UCSD-AML1 (cell line): ENCODE measurements at regions not wholly inside any gene's neighbourhood (a gene's known extent, or its start where the extent isn't known, plus 50 kb on each side); places are given as distances from the start of the nearest gene placed in this dataset.

Experiments
- DNase-seq: peaks from one replicate; lab custom pipeline; 2025; ENCODE audit not compliant: unreplicated experiment; lab: John Stamatoyannopoulos, UW

DNA sequence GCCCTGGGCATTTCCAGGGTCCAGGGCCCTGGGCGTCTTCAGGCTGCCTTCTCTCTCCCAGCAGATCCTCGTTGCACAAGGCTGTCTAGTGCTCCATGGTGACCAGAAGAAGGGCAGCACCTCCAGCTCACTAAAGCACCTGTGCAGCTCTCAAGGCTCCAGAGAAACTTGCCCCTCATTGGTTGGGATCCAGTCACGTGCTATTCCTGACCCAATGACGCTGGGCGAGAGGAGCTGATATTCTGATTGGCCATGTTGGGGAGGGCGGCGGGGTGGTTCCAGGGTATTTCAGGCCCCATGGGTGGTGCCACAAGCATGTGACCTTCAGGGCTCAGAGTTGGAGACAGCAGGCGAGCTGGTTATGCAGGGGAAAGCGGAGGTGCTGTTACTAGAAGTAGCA is 309.1 kb downstream of the TOX3 start:
- no peak for DNase-seq

DNA sequence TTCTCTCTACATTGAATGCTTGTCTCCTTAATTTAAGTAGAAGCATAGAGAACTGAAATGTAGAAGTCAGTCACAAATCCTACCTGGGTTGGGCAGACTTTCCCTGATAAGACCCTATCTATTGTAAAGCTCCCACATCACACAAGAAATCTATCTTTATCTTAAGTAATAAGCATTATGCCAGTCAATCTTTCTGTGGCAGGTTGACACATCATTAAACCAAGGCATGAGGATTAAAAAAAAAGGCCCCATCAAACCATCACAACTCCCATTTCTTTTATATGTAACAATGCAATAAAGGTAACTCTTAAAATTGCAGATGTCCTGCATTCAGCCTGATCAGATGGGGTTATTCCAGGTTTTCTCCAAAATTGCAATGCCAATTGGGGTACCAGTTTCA is 311.8 kb downstream of the TOX3 start:
- DNase-seq: no peak

DNA sequence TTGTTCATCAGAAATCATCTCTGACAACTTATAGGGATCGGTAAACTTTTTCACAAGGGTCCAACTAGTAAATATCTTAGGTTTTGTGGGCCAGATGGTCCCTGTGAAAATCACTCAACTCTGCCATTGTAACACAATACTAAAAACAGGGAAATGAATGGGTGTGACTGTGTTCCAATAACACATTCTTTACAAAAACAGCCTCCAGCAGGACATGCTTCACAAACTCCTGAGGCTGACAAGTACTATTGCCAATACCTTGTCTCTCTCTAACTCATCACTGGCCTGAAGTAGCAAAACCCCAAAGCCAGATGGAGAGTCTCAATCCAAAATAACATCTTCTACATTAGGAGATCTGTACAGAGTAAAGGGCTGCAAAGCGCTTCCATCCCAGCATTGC is 312.3 kb downstream of the TOX3 start:
- no peak for DNase-seq

DNA sequence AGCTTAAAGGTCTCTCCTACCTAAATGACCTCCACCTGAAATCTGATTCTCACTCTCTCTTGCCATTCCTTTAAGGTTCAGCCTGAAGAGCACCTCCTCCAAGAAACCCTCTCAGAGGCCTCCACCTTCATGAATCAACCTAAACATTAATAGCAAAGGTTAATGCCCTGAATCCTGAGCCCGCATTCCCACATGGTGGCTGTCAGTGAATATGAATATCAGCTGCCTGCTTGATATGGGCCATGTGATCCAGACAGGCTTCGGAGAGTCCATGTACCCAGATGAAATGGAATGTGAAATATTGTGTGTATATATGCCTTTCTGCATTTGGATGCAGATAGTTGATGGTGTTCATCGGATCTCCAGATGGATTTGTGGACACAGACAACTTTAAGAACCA is 317.5 kb downstream of the TOX3 start:
- no peak for DNase-seq

DNA sequence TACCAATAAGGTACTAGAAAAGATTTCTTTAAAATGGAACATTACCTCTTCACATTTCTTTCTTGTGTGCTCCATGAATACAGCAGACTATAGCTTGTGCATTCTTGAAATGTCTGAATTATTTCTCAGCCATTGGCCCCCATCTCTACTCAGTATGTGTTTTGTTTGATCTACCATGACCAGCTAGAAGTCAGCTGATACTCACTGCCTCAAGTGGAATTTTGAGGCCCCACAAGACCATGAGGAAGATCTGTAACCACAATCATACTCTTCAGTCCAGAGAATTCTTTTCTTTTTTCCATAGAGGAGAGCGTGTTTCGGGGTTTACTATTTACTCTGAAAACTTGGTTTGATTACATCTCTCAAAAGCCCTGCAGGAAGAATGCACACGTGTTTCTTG is 319.1 kb downstream of the TOX3 start:
- no peak for DNase-seq

DNA sequence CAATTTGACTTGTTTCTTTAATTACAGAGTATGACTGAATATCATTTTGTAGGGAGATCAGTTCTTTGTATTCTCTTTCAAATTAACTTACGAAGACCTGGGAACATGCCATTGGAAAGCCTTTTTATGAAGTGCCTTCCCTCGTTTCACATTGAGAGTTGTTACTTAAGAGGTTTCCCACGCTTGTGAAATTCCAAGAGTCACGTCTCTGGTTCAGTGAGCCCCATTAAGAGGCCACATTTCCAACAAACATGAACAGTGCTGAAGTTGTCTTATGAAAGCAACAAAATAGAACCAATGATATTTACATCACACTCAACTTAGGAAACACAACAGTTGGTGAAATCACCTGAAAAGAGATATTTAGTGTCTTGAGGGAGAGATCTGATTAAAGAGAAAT is 334.1 kb downstream of the TOX3 start:
- no peak for DNase-seq

DNA sequence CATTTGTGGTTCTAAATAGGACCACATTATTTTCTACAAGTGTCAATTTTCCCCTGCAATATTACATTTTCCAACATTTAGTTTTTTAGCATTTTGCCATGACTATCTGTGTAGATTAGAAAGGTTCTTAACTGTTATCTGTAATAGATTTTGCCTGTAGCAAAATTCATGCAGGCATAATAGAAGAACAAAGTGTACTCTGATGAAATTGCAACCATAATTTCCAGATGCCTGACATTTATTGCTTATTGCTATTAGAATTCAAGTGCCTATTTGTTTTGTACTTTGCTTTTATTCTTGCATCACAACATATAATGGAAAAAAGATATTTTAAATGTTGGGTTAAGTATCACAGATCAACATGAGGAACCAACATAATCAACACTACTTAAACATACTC is 337.7 kb downstream of the TOX3 start:
- DNase-seq: no peak

DNA sequence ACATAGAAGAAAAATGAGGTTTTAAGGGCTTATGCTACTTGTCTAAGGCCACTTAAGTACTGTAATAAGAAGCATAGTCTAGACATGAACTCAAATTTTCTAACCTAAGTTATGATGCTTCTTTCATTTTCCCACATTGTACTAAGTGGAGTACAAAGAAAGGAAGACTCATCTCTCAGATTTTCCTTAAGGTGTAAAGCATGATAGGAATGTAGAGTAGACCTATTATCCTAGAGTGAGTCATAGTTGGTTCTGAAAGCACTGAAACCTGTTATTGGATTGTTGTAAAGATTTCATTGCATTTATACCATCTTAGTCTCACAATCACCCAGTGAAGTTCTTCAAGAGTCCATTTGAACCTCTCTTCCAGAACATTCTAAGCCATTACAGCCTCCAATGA is 343.8 kb downstream of the TOX3 start:
- no peak for DNase-seq

DNA sequence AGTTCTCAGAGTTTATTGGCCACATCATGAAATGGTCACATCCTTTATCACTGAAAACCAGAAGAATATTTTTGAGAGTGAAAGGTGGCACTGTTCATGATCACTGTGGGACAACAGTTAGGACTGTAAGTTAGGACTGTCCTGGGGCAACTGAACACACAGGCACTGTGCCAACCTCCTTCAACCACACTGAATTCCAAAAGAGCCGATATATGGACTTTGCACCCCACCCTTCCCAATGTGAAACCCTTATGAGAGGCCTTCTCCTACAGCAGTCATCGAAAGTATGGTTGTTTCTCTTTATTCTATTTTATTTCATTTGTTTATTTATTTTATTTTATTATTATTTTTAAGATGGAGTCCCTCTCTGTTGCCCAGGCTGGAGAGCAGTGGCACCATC is 353.5 kb downstream of the TOX3 start:
- no peak for DNase-seq

DNA sequence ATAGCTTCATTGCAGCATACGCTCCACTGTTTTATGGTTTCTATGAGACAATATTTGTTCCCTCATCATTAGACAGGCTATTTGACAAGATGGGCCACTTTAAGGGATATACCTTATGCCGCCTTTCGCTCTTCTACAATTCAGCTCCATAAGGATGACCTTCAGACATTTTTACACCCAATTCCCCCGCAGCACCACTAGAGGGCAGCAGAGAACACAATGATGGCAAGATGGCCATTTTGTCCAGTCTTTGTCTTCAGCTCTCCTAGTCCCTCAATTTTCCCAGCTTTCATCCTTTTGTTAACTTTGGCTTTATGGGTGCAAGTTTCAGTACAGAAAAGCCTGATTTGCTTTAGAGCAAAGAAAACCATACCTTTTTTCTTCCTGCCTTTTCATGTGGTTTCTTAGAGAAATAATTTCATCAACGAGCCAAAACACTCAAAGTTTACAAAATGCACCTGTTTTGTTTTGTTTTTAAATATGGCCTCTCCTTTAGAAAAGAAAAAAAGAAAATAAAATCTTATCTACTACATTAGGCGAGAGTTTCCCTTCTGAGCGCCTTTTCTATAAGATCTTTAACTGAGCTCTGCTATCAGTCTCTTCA is 355.3 kb downstream of the TOX3 start:
- peak; percentile 29 for DNase-seq

DNA sequence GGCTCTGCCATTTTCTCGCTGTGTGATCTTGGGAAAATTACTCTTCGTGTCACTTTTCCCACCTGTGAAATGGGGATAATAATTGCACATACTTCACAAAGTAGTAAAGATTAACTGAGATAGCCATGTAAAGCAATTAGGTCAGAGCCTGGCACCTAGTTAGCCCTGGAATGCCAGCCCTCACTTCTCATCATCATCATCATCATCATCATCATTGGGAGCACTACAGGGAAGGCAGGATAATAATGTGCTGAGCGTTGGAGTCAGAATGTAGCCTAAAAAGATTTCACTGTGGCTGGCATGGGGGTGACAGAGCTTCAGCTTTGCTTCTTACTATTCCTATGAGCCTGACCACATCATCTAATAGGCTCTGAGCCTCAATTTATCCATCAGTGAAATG is 362.6 kb downstream of the TOX3 start:
- no peak for DNase-seq

DNA sequence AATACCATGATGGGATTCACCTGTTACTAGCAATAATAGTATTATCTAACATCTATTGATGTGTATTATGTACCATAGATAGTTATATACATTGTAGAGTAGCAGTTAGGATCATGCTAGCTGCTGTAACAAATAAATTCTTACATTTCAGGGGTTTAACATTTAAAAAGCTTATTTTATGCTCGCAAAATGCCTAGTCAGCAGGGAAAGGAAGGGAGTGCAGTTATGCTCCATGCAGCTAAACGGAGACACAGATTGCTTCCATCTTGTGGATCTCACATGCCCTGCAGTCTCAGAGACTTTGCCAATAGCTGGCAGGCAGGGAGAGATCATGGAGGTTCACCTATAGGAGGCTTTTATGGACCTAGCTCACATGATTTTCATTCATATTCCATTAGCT is 364.1 kb downstream of the TOX3 start:
- DNase-seq: no peak

DNA sequence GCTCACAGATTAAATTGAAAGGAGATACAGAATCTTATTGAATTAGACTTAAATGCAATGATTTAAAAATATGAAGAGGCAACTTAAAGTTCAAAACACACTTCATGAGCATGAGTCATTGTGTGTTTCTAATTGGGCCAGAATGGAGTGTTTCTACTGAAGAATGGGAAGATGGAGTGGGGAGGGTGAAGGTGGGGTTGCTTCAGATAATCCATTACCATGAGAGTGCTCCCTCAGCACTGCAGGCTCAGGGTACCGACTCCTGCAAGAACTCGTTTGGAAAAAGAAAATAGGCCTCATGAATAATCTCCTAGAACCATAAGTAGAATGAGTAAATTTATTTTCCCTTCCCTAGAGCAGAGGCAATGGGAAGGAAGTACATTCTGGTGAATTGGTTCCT is 372.8 kb downstream of the TOX3 start:
- no peak for DNase-seq

DNA sequence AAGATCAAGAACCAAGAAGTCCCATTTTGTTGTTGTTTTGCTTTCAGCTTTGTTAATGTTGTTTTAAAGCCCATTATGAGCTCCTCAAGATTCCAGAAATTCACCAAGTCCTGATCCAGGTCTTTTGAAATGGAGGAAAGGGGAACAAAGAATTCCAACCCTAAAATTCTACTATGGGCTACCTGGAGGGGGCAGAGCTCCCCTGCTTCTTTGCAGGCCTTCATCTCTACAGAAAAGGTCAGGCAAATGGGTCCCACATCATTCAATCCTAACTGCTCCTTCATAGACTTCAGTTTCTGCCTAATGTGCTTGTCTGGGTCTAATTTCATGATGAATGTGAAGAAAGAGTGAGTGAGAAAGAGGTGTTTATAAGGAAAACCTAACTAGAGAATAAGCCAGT is 375.5 kb downstream of the TOX3 start:
- DNase-seq: no peak

DNA sequence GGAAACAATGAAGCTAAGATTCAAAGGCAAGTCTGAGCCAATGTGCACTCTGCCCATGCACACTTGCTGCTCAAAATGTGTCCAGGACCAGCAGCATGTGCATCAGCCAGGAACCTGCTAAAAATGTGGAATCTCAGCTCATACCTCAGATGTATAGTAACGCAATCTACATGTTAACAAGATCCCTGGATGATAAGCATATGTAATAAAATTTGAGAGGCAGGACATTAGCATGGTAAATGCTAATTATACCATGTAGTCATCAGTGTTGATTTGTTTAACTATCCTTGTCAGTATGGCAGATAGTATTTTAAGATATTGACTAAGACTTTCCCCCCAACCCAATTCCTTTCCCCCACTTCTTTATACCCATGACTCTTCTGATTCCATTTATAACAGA is 379.6 kb downstream of the TOX3 start:
- no peak for DNase-seq

DNA sequence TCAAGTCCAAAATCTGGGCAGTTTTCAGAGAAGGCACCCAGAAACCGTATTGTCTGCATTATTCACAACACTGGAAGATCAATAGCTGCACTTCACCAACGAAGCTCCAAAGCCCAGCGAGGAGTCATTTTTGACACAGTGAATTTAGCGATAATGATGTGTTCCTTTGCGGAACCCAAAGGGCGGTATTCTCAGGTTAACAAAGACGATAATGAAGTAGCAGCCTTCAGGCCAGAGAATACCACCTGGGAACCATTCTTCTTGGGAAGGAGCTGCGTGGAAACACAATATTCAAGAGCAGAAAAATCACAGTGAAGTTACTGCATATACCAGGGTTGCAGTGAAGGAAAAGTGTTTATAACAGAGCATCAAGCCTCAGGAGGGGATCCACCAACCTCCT is 381.0 kb downstream of the TOX3 start:
- no peak for DNase-seq

DNA sequence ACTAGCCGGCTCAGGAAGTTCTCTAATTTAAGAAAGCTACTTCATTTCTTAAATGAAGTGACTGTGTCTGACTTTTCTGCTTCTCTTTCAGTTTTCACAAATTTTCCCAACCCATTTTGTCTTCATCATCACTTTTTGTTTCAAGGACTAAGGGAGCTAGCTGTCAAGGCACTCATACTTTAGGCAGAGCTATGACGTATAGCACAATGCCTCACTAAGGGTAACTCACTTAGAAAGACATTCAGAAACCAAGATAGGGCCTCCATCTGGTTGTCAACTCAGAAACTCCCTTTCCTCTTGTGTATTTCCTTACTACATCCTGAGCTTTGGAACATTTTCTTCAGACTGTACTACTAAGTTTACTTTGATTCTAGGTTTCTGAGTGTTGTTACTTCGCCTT is 397.9 kb downstream of the TOX3 start:
- no peak for DNase-seq

DNA sequence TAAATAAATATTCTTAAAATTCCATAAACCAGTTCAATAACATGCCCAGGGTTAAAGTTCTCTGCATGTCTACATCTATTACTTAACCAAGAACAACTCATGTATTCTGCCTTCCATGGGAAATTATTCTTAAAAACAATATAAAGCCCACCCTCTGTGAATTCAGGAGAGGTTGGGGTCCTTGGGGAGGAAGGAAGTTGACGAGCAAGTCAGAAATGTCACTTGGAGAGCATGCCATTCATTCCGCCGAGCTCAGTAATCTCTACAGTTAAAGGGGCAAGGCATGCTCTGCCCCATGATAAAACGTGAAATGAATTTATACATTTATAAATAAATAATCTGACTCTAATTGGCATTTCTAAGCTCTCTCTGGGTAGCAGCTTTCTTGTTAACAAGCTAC is 405.1 kb downstream of the TOX3 start:
- no peak for DNase-seq

DNA sequence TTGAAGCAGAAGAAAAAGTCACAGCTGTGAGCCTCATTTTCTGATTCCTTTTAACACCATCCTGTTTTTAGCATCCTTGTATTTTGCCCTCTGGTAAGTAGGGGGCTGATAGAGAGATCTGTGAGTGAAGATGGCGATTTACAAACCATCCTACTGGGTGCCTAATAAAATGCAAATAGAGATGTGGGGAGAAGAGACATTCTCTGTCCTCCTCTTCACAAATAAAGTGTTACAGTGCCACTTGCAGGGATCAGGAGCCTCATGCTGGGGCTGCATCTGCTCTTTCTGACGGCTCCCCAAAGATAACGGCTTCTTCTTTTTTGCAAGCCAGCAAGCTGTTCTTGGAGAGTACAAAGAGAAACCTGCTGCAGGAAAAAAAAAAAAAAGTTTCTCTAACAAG is 418.6 kb downstream of the TOX3 start:
- DNase-seq: no peak

DNA sequence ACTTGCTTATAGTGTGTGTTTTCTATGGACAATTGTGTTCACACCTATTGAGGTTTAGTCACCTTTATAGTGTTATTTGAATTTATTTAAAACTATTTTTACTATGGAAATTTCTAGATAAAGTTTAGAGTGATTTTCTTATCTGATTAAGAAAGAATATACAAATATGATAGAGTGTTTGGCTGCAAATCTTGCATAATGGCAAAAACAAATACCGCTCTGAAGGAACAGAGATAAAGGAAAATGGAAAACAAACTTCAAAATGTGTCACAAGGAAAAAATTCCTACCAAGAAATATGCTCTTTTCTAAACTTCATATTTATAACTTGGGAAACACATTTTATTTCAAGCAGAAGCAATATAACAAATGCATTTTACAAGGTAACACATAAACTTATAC is 423.1 kb downstream of the TOX3 start:
- DNase-seq: no peak

DNA sequence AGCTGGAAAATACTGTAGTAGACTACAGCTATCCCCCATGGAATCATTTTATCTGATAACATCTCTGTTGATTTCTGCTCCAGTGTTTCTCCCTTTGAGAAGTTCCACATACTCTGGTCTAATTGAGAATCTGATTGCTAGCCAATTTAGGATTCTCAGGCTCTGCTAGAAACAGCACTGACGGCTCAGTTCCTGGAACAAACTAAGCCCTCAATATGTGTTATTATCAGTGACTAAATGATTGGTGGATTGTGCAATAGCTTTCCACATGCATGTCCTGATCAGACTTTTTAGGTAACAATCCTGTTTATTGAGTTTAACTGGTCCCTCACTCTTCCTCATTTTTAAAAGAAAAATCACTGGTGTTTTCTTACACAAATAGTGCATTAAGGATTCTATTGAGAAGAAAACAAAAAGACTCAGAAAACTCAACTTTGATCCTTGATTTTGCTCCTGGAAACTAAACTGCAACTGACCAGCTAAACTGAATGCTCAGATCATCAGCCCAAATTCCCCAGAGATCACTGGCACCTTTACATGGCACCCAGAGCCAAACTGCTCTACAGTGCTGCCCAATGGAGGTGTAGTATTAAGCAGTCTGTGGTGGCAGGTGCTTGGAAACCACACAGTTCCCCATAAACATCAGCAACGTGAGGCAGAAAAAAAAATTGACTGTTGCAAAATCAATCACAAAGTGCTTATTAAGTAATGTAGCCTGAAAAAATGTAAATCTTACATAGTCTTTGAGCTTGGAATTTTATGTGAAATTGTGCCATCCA is 423.7 kb downstream of the TOX3 start:
- no peak for DNase-seq

DNA sequence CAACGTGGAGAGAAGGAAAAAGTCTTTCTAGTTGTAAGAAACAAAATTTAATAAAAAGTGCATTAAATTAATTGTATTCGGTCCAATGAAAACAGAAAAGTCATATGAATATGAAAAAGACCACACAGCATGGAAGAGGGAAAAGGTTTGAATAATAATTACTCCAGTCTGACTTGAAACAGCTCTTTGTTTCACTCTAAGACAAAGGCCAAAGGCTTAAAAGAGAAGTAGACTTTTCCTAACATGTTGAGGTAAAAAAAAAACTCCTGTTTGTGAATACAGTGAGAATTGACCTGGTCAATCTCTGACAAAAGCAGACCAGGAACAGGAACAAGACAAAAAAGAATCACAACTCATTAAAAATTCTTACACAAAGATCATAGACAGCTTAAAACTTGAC is 429.8 kb downstream of the TOX3 start:
- DNase-seq: no peak

DNA sequence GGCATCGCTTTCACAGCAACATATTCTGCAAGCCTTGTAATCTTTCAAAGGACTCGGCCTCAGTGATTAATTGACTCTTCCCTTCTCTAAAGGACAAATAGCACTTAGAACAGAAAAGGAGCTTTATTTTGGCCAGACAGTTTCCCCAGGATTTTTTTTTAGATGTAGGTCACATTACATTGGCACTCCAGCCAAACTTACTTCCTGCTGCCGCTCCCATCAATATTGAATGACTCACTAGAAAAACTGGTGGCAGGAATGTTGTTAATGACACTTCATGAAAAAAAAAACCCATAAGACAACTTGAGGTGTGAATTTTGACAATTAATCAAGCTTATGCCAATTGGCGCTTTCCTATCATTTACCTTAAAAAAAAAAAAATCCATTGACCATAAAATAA is 432.6 kb downstream of the TOX3 start:
- no peak for DNase-seq
